ENCODE measurements at regions not wholly inside any gene's neighbourhood (a gene's known extent, or its start where the extent isn't known, plus 50 kb on each side); places are given as distances from the start of the nearest gene placed in this dataset.

DNA sequence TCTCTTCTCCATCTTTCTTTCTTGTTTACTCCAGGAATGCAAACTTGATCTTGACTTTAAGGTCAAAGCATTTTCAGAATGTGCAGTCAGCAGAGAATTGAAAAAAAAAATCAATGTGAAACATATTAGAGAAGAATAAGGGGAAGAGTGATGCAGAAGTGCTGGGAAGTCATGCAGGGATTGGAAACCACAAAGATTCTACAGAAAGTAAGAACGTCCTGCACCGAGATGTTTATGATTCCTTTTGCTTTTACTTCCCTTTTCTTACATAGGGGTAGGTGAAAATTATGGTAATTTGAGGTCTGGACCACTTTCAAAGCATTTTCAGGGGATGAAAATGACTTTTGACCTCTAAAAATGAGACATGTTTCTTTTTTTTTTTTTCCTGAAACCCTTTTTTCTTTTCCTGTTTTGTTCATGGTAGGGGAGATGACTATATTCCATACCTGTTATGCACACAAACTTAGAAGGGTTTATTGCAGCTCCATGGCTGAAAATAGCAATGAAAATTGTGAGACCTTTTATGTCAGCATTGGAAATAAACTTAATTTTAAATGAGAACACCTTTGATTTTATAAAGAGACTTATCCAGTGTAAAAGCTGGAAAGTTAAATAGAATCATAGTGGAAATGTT, 623.5 kb upstream of the TBL1XR1 start:
- WGBS, 3 donors, result 64 to 93% (median 83%) methylated on average over 2 of the region's 2 CpGs
- no peaks in the 10 kb centered on the region for H3K9me3 ChIP-seq
- H3K27me3 ChIP-seq (ENCODE audit: insufficient read depth in 3 of 3, low read length in 2 of 3), result no peaks in the 10 kb centered on the region
- no peak for ATAC-seq
- no peak for TF ChIP-seq CTCF (IDR thresholded peaks at IDR 0.05)
- H3K4me1 ChIP-seq, result peaks cover 16% of the 10 kb centered on the region
- no peak overlapping the region for H3K27ac ChIP-seq
- H3K4me3 ChIP-seq, result no peak overlapping the region
- intact Hi-C loops (cut with DNase I), result no loop called here
- DNase-seq, result no peak
- H3K36me3 ChIP-seq (ENCODE audit: insufficient read depth in 1 of 2, low read depth in 1 of 2), result no peaks in the 10 kb centered on the region

GRCh38 chr3:177822681-177823096, 625.4 kb upstream of the TBL1XR1 start:
- 63 to 76% (median 69%) methylated on average over 2 of the region's 2 CpGs for WGBS, 3 donors
- intact Hi-C loops (cut with DNase I), result no loop called here
- H3K36me3 ChIP-seq (ENCODE audit: insufficient read depth in 1 of 2, low read depth in 1 of 2), result no peaks in the 10 kb centered on the region
- no peak for TF ChIP-seq CTCF (IDR thresholded peaks at IDR 0.05)
- no peak overlapping the region for H3K27ac ChIP-seq
- H3K4me1 ChIP-seq, result peaks cover 8% of the 10 kb centered on the region
- H3K9me3 ChIP-seq, result no peaks in the 10 kb centered on the region
- no peak overlapping the region for H3K4me3 ChIP-seq
- H3K27me3 ChIP-seq (ENCODE audit: insufficient read depth in 3 of 3, low read length in 2 of 3), result no peaks in the 10 kb centered on the region
- no peak for DNase-seq
- ATAC-seq, result no peak

DNA sequence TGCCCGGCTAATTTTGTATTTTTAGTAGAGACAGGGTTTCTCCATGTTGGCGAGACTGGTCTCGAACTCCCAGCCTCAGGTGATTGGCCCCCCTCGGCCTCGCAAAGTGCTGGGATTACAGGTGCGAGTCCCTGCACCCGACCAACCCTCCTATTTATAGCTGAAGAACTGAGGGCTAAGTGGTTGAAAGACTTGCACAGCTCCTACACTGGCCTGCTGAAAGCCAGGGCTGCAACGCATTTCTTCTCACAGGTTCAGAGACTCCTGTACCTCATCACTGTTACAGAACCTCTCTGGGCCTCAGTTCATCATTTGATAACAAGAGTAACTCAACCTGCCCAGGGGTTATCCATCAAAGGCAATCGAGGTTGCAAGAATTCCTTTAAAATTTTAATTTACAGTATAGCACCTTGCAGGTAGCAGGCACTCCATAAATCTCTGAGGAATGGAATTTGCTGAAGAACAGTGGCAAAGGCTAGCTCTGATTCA, 626.5 kb upstream of the TBL1XR1 start:
- H3K4me3 ChIP-seq, result no peak overlapping the region
- H3K4me1 ChIP-seq, result peaks cover 8% of the 10 kb centered on the region
- WGBS, 3 donors, result 66 to 86% (median 71%) methylated on average over 9 of the region's 9 CpGs
- no peak for DNase-seq
- no peaks in the 10 kb centered on the region for H3K36me3 ChIP-seq (ENCODE audit: insufficient read depth in 1 of 2, low read depth in 1 of 2)
- H3K9me3 ChIP-seq, result no peaks in the 10 kb centered on the region
- H3K27ac ChIP-seq, result no peak overlapping the region
- no peaks in the 10 kb centered on the region for H3K27me3 ChIP-seq (ENCODE audit: insufficient read depth in 3 of 3, low read length in 2 of 3)
- ATAC-seq, result peak; percentile 18 to 38 (median 36)
- no peak for TF ChIP-seq CTCF (IDR thresholded peaks at IDR 0.05)
- intact Hi-C loops (cut with DNase I), result no loop called here

DNA sequence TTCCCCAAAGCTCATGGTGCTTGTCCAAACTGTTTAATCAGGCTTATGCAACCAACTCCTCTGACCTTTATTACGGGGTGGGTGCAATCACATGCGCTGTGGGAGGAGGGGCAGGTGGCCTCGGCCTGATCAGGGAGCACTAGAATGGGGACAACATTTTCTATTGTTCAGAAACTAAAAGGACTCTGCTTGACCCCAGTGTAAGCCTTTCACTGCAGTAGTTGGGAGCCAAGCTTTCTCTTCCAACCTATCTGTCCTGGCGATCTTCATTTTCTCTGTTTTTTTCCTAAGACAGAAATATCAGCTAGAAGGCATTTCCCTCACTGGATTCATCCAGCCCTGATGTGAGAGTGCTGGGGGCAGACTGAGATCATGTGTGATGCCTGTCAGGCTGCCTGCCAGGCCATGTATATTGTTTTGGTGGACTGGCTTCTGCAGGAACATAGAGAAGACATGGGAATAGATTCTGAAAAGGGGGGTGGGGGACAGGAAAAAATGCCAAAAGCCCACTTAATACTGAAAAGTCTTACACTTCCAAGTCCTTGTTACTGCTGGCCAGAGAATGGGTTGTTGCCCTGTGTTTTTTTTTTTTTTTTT, 627.0 kb upstream of the TBL1XR1 start:
- intact Hi-C loops (cut with DNase I), result no loop called here
- Histone ChIP-seq H3K4me1 (peaks cover 8% of the 10 kb centered on the region), H3K36me3 (ENCODE audit: insufficient read depth in 1 of 2, low read depth in 1 of 2) (no peaks in the 10 kb centered on the region), H3K27me3 (ENCODE audit: insufficient read depth in 3 of 3, low read length in 2 of 3) (no peaks in the 10 kb centered on the region), H3K4me3 (no peak overlapping the region), H3K27ac (no peak overlapping the region), H3K9me3 (no peaks in the 10 kb centered on the region)
- 40 to 45% (median 43%) methylated on average over 4 of the region's 4 CpGs for WGBS, 3 donors
- no peak for TF ChIP-seq CTCF (IDR thresholded peaks at IDR 0.05)
- ATAC-seq (peak; percentile 66 to 93 (median 90)), DNase-seq (peak; percentile 70 to 78)
